K562 (cell line): ENCODE measurements at regions not wholly inside any gene's neighbourhood (a gene's known extent, or its start where the extent isn't known, plus 50 kb on each side); places are given as distances from the start of the nearest gene placed in this dataset.

Experiments used
- BHLHE40 ChIP-seq: IDR thresholded peaks from 2 replicates; pipeline ENCODE4 v1.6.1; 2011; ENCODE audit warnings: low read length, improper control_type of control experiment
- BRF1 ChIP-seq: IDR thresholded peaks from 3 replicates; pipeline ENCODE4 v1.6.1; 2011; ENCODE audit warnings: borderline replicate concordance, mild to moderate bottlenecking; ENCODE audit not compliant: insufficient read length; ENCODE audit errors: extremely low read depth
- DACH1 ChIP-seq: fragments of 450-650 bp; IDR thresholded peaks from 2 replicates; pipeline ENCODE4 v1.6.1; 2018; ENCODE audit not compliant: partially characterized antibody
- GTF2A2 ChIP-seq: IDR thresholded peaks from 2 replicates; pipeline ENCODE4 v1.6.1; 2016; ENCODE audit warnings: mild to moderate bottlenecking, missing genetic modification characterization, missing compliant biosample characterization
- MCM3 ChIP-seq: fragments of 450-650 bp; IDR thresholded peaks from 2 replicates; pipeline ENCODE4 v1.6.1; 2016
- RAD21 ChIP-seq, 2 experiments: fragments of 250-450 bp in 1 of 2; fragments of 450-650 bp in 1 of 2; sonication (Bioruptor Pico) in 1 of 2; formaldehyde crosslinking in 1 of 2; IDR thresholded peaks in 1 of 2; conservative IDR thresholded peaks in 1 of 2; 2 replicates each; pipeline versions ENCODE4 v1.4.0 to v1.8.0; 2020 to 2022; ENCODE audit warnings: mild to moderate bottlenecking in 2 of 2, moderate library complexity in 1 of 2
- RNF2 ChIP-seq: sonication (generic); IDR thresholded peaks from 2 replicates; pipeline ENCODE4 v1.6.1; 2016
- SMARCE1 ChIP-seq: fragments of 450-650 bp; IDR thresholded peaks from 2 replicates; pipeline ENCODE4 v1.7.1; 2016; ENCODE audit warnings: mild to moderate bottlenecking
- SMC3 ChIP-seq: conservative IDR thresholded peaks from 2 replicates; pipeline ENCODE4 v1.6.1; 2011; ENCODE audit warnings: low read depth, low read length, improper control_type of control experiment; ENCODE audit not compliant: insufficient read depth
- SRSF3 ChIP-seq: fragments of 200-400 bp; formaldehyde crosslinking; IDR thresholded peaks from 2 replicates; pipeline ENCODE4 v1.6.1; 2016; ENCODE audit warnings: mild to moderate bottlenecking, low read length, moderate library complexity; ENCODE audit not compliant: insufficient read depth
- TBP ChIP-seq: optimal IDR thresholded peaks from 2 replicates; pipeline ENCODE3; 2011; ENCODE audit warnings: low read depth, low read length, improper control_type of control experiment
- ZNF586 ChIP-seq: fragments of 450-650 bp; formaldehyde crosslinking; conservative IDR thresholded peaks from 2 replicates; pipeline ENCODE4 v1.4.0; 2020; ENCODE audit warnings: mild to moderate bottlenecking, moderate library complexity
- TF ChIP-seq, protein P1 (sequence below): sonication (generic); formaldehyde crosslinking; IDR thresholded peaks from 2 replicates; pipeline ENCODE4 v1.8.0; 2023; ENCODE audit warnings: mild to moderate bottlenecking, missing genetic modification reagents
- TF ChIP-seq, protein P2 (sequence below): fragments of 250-450 bp; sonication (Bioruptor Pico); IDR thresholded peaks from 2 replicates; pipeline ENCODE4 v1.5.0; 2021; ENCODE audit warnings: mild to moderate bottlenecking, borderline replicate concordance
- TF ChIP-seq, protein P3 (sequence below): sonication (generic); formaldehyde crosslinking; IDR thresholded peaks from 2 replicates; pipeline ENCODE4 v1.8.0; 2022; ENCODE audit warnings: missing genetic modification reagents, mild to moderate bottlenecking, moderate library complexity, borderline replicate concordance
- TF ChIP-seq, protein P4 (sequence below), 2 experiments: IDR thresholded peaks; 2 replicates each; pipeline ENCODE4 v1.6.1; 2011; ENCODE audit warnings: borderline replicate concordance in 1 of 2, control low read depth in 1 of 2, low read depth in 1 of 2, low read length in 1 of 2, mild to moderate bottlenecking in 1 of 2, mixed read lengths in 1 of 2, moderate library complexity in 1 of 2; ENCODE audit not compliant: insufficient read depth in 1 of 2, insufficient read length in 1 of 2, poor library complexity in 1 of 2, severe bottlenecking in 1 of 2; ENCODE audit errors: extremely low read depth in 1 of 2
- TF ChIP-seq, protein P5 (sequence below): IDR thresholded peaks from 2 replicates; pipeline ENCODE4 v1.6.1; 2011; ENCODE audit not compliant: insufficient read length; ENCODE audit errors: extremely low read depth

DNA sequence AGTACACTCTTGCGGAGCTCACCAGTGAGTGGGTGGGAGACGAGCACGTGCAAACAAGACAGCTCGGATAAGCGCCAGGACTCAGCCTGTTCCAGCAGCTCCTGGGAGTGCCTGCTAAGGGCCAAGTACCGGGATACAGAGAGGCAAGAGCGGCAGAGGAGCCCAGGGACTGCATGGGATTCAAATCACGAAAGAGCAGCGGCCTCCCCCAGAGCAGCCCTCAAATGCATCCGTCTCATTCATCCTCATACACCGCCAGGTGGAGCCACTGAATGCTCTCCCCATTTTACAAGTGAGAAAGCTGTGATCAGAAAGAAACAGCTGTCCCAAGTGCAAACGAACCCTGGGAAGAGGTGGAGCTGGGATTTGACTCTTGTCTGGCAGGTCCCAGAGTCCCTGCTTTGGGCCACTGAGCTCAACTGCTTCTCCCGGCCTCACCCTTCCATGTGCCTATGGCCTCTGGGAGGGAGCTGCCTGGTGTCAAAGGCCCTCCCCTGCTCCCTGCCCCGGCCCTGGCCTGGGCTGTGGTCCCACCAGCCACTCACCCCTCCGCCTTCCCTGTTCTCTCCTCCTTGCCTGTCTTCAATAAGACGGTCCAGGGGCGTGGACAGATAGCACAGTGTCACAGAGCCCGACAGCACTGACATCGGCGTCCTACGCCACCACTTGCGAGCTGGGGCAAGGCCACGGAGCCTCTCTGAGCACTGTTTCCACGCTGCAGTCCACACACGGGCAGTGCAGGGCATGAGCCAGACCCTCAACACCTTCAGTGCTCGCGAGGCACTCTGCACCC, 72.8 kb upstream of the TAF1B start (continued):
- TF ChIP-seq, protein P1, sequence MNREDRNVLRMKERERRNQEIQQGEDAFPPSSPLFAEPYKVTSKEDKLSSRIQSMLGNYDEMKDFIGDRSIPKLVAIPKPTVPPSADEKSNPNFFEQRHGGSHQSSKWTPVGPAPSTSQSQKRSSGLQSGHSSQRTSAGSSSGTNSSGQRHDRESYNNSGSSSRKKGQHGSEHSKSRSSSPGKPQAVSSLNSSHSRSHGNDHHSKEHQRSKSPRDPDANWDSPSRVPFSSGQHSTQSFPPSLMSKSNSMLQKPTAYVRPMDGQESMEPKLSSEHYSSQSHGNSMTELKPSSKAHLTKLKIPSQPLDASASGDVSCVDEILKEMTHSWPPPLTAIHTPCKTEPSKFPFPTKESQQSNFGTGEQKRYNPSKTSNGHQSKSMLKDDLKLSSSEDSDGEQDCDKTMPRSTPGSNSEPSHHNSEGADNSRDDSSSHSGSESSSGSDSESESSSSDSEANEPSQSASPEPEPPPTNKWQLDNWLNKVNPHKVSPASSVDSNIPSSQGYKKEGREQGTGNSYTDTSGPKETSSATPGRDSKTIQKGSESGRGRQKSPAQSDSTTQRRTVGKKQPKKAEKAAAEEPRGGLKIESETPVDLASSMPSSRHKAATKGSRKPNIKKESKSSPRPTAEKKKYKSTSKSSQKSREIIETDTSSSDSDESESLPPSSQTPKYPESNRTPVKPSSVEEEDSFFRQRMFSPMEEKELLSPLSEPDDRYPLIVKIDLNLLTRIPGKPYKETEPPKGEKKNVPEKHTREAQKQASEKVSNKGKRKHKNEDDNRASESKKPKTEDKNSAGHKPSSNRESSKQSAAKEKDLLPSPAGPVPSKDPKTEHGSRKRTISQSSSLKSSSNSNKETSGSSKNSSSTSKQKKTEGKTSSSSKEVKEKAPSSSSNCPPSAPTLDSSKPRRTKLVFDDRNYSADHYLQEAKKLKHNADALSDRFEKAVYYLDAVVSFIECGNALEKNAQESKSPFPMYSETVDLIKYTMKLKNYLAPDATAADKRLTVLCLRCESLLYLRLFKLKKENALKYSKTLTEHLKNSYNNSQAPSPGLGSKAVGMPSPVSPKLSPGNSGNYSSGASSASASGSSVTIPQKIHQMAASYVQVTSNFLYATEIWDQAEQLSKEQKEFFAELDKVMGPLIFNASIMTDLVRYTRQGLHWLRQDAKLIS: no peak
- TF ChIP-seq, protein P2, sequence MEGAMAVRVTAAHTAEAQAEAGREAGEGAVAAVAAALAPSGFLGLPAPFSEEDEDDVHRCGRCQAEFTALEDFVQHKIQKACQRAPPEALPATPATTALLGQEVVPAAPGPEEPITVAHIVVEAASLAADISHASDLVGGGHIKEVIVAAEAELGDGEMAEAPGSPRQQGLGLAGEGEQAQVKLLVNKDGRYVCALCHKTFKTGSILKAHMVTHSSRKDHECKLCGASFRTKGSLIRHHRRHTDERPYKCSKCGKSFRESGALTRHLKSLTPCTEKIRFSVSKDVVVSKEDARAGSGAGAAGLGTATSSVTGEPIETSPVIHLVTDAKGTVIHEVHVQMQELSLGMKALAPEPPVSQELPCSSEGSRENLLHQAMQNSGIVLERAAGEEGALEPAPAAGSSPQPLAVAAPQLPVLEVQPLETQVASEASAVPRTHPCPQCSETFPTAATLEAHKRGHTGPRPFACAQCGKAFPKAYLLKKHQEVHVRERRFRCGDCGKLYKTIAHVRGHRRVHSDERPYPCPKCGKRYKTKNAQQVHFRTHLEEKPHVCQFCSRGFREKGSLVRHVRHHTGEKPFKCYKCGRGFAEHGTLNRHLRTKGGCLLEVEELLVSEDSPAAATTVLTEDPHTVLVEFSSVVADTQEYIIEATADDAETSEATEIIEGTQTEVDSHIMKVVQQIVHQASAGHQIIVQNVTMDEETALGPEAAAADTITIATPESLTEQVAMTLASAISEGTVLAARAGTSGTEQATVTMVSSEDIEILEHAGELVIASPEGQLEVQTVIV (CRISPR knock-in tag): no peak
- TF ChIP-seq, protein P3, sequence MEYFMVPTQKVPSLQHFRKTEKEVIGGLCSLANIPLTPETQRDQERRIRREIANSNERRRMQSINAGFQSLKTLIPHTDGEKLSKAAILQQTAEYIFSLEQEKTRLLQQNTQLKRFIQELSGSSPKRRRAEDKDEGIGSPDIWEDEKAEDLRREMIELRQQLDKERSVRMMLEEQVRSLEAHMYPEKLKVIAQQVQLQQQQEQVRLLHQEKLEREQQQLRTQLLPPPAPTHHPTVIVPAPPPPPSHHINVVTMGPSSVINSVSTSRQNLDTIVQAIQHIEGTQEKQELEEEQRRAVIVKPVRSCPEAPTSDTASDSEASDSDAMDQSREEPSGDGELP (CRISPR knock-in tag): peak; percentile 92
- no peak for TF ChIP-seq TBP
- peak; percentile 50 to 68 for TF ChIP-seq RAD21 (CRISPR knock-in tag; conservative IDR thresholded peaks at IDR 0.05 in 1 of 2, IDR thresholded peaks at IDR 0.05 in 1 of 2)
- TF ChIP-seq DACH1: peak; percentile 63
- no peak for TF ChIP-seq SRSF3
- TF ChIP-seq MCM3: no peak
- TF ChIP-seq, protein P4, sequence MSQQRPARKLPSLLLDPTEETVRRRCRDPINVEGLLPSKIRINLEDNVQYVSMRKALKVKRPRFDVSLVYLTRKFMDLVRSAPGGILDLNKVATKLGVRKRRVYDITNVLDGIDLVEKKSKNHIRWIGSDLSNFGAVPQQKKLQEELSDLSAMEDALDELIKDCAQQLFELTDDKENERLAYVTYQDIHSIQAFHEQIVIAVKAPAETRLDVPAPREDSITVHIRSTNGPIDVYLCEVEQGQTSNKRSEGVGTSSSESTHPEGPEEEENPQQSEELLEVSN (IDR thresholded peaks at IDR 0.05; ENCODE audit: borderline replicate concordance in 1 of 2, extremely low read depth in 1 of 2, insufficient read depth in 1 of 2, insufficient read length in 1 of 2, low read depth in 1 of 2, low read length in 1 of 2, poor library complexity in 1 of 2, severe bottlenecking in 1 of 2): peak in 1 of 2 experiments; percentile 5
- no peak for TF ChIP-seq BRF1
- TF ChIP-seq, protein P5, sequence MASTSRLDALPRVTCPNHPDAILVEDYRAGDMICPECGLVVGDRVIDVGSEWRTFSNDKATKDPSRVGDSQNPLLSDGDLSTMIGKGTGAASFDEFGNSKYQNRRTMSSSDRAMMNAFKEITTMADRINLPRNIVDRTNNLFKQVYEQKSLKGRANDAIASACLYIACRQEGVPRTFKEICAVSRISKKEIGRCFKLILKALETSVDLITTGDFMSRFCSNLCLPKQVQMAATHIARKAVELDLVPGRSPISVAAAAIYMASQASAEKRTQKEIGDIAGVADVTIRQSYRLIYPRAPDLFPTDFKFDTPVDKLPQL: no peak
- TF ChIP-seq GTF2A2 (tag): no peak
- 0 out of 2 replicates have a peak, but pooled peaks have one; percentile 22 for TF ChIP-seq SMARCE1
- peak; percentile 76 for TF ChIP-seq SMC3
- TF ChIP-seq ZNF586: no peak
- TF ChIP-seq BHLHE40: peak; percentile 23; the same call in 1 of the 2 replicates
- peak; percentile 20; the same call in 1 of the 2 replicates for TF ChIP-seq RNF2
